ENCODE measurements at regions not wholly inside any gene's neighbourhood (a gene's known extent, or its start where the extent isn't known, plus 50 kb on each side); places are given as distances from the start of the nearest gene placed in this dataset.

- Mint-ChIP-seq H3K4me3 (no peak overlapping the region), H3K36me3 (ENCODE audit: low read depth) (no peaks in the 10 kb centered on the region), H3K4me1 (peaks cover 3% of the 10 kb centered on the region), H3K9me3 (peaks cover 3% of the 10 kb centered on the region), H3K27me3 (no peaks in the 10 kb centered on the region), H3K27ac (no peak overlapping the region)
- DNase-seq (no peak), ATAC-seq (ENCODE audit: low read depth) (no peak)
- ChIA-PET POLR2A (no interaction called here), CTCF (no interaction called here)
- TF ChIP-seq CTCF (IDR thresholded peaks at IDR 0.05), result no peak
- intact Hi-C loops (cut with micrococcal nuclease), result no loop called here
Observed at GRCh38 chr5:101948615-101949014, 347.5 kb downstream of the SLCO4C1 start.

- no peak for DNase-seq
- peak; percentile 28 for ATAC-seq (ENCODE audit: low read depth)
- ChIA-PET CTCF (no interaction called here), POLR2A (no interaction called here)
- Mint-ChIP-seq H3K4me1 (peaks cover 4% of the 10 kb centered on the region), H3K27me3 (no peaks in the 10 kb centered on the region), H3K4me3 (no peak overlapping the region), H3K36me3 (ENCODE audit: low read depth) (no peaks in the 10 kb centered on the region), H3K9me3 (peaks cover 4% of the 10 kb centered on the region), H3K27ac (no peak overlapping the region)
- no peak for TF ChIP-seq CTCF (IDR thresholded peaks at IDR 0.05)
- intact Hi-C loops (cut with micrococcal nuclease), result no loop called here
Observed at GRCh38 chr5:101943784-101944183, 352.3 kb downstream of the SLCO4C1 start.

GRCh38 chr5:101942321-101942882, 353.7 kb downstream of the SLCO4C1 start:
- no peak for TF ChIP-seq CTCF (IDR thresholded peaks at IDR 0.05)
- ATAC-seq (ENCODE audit: low read depth) (peak; percentile 54), DNase-seq (no peak)
- intact Hi-C loops (cut with micrococcal nuclease), result loop anchor here (1.0 kb wide), 1 partner anchor 211 kb away; no protein-coding TSS in a partner anchor
- Mint-ChIP-seq H3K4me3 (no peak overlapping the region), H3K36me3 (ENCODE audit: low read depth) (no peaks in the 10 kb centered on the region), H3K27me3 (no peaks in the 10 kb centered on the region), H3K27ac (no peak overlapping the region), H3K9me3 (peaks cover 7% of the 10 kb centered on the region), H3K4me1 (peaks cover 4% of the 10 kb centered on the region)
- CTCF ChIA-PET, result interaction anchor here (1.3 to 1.5 kb wide), 2 partner anchors 8 to 18 kb away, joined by 3 read pairs; no protein-coding TSS in a partner anchor
- POLR2A ChIA-PET, result no interaction called here

- Mint-ChIP-seq H3K4me1 (no peaks in the 10 kb centered on the region), H3K36me3 (ENCODE audit: low read depth) (no peaks in the 10 kb centered on the region), H3K9me3 (peaks cover 3% of the 10 kb centered on the region), H3K27ac (no peak overlapping the region), H3K4me3 (no peak overlapping the region), H3K27me3 (no peaks in the 10 kb centered on the region)
- DNase-seq (no peak), ATAC-seq (ENCODE audit: low read depth) (no peak)
- ChIA-PET CTCF (no interaction called here), POLR2A (no interaction called here)
- TF ChIP-seq CTCF (IDR thresholded peaks at IDR 0.05), result no peak
- intact Hi-C loops (cut with micrococcal nuclease), result no loop called here
Observed at GRCh38 chr5:101937041-101937440, 359.0 kb downstream of the SLCO4C1 start.

DNA sequence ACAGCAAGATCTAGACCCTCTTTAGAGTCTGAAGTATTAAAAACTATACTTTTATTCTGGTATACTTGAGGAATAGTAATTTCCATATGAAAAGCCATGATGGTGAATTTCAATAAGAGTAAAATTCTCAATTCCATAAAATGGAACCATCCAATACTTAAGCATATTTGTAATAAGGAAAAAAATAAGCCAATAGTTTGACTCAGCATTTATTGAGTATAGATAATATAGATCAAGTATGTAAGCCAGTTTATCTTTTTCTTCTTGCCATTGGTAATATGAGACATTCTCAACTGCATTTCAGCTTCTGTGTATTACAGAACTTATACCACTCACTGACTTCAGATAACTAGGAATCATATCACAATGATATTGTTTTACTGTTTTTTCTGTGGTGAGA, 361.0 kb downstream of the SLCO4C1 start:
- Mint-ChIP-seq H3K27ac (no peak overlapping the region), H3K27me3 (no peaks in the 10 kb centered on the region), H3K4me1 (no peaks in the 10 kb centered on the region), H3K9me3 (peaks cover 3% of the 10 kb centered on the region), H3K36me3 (ENCODE audit: low read depth) (no peaks in the 10 kb centered on the region), H3K4me3 (no peak overlapping the region)
- ATAC-seq (ENCODE audit: low read depth) (no peak), DNase-seq (no peak)
- ChIA-PET POLR2A (no interaction called here), CTCF (no interaction called here)
- intact Hi-C loops (cut with micrococcal nuclease), result no loop called here
- TF ChIP-seq CTCF (IDR thresholded peaks at IDR 0.05), result no peak
